HG03045 (cell line): ENCODE measurements at regions not wholly inside any gene's neighbourhood (a gene's known extent, or its start where the extent isn't known, plus 50 kb on each side); places are given as distances from the start of the nearest gene placed in this dataset.
"Not testable (repeated sequence)": the region's sequence is repeated elsewhere in the genome, so short reads cannot be mapped to it uniquely, and the experiment has no call there.

Experiments used
- ATAC-seq: cut with Tn5 transposase; IDR thresholded peaks from one replicate; pipeline ENCODE4 v1.9.1; 2021; ENCODE audit warnings: mild to moderate bottlenecking, moderate library complexity; ENCODE audit not compliant: unreplicated experiment

GRCh38 chr11:82536706-82537105 is 197.0 kb downstream of the FAM181B start:
- ATAC-seq = no peak

GRCh38 chr11:82533628-82534327 is 199.9 kb downstream of the FAM181B start:
- ATAC-seq = no peak

GRCh38 chr11:82529936-82530335 is 203.7 kb downstream of the FAM181B start:
- no peak for ATAC-seq

- ATAC-seq = no peak
Observed at GRCh38 chr11:82527081-82527584, 206.5 kb downstream of the FAM181B start.

GRCh38 chr11:82523141-82523540 is 210.5 kb downstream of the FAM181B start:
- ATAC-seq = no peak

GRCh38 chr11:82521427-82521826 is 212.2 kb downstream of the FAM181B start:
- no peak for ATAC-seq

- no peak for ATAC-seq
Observed at GRCh38 chr11:82507288-82507687, 226.4 kb downstream of the FAM181B start.

GRCh38 chr11:82505379-82505778 is 228.3 kb downstream of the FAM181B start:
- no peak for ATAC-seq

GRCh38 chr11:82501174-82501573 is 232.5 kb downstream of the FAM181B start:
- not testable (repeated sequence) for ATAC-seq

- ATAC-seq = no peak
Observed at GRCh38 chr11:82494988-82495432, 238.7 kb downstream of the FAM181B start.

GRCh38 chr11:82474876-82475275 is 258.8 kb downstream of the FAM181B start:
- no peak for ATAC-seq

GRCh38 chr11:82465481-82465880 is 268.2 kb downstream of the FAM181B start:
- ATAC-seq = no peak

GRCh38 chr11:82462608-82463242 is 270.9 kb downstream of the FAM181B start:
- no peak for ATAC-seq

- no peak for ATAC-seq
Observed at GRCh38 chr11:82458761-82459160, 274.9 kb downstream of the FAM181B start.

- no peak for ATAC-seq
Observed at GRCh38 chr11:82458147-82458546, 275.5 kb downstream of the FAM181B start.

- no peak for ATAC-seq
Observed at GRCh38 chr11:82450996-82451395, 282.7 kb downstream of the FAM181B start.

- ATAC-seq = no peak
Observed at GRCh38 chr11:82406611-82407010, 327.1 kb downstream of the FAM181B start.

- no peak for ATAC-seq
Observed at GRCh38 chr11:82405421-82405820, 328.2 kb downstream of the FAM181B start.

- no peak for ATAC-seq
Observed at GRCh38 chr11:82404981-82405380, 328.7 kb downstream of the FAM181B start.

- ATAC-seq = no peak
Observed at GRCh38 chr11:82403640-82404305, 329.9 kb downstream of the FAM181B start.

GRCh38 chr11:82398300-82398815 is 335.3 kb downstream of the FAM181B start:
- ATAC-seq = no peak

GRCh38 chr11:82396639-82397038 is 337.0 kb downstream of the FAM181B start:
- not testable (repeated sequence) for ATAC-seq
